GM21367 (cell line): ENCODE measurements at regions not wholly inside any gene's neighbourhood (a gene's known extent, or its start where the extent isn't known, plus 50 kb on each side); places are given as distances from the start of the nearest gene placed in this dataset.

Experiments used
- ATAC-seq: cut with Tn5 transposase; IDR thresholded peaks from one replicate; pipeline ENCODE4 v1.9.1; 2021; ENCODE audit not compliant: unreplicated experiment

DNA sequence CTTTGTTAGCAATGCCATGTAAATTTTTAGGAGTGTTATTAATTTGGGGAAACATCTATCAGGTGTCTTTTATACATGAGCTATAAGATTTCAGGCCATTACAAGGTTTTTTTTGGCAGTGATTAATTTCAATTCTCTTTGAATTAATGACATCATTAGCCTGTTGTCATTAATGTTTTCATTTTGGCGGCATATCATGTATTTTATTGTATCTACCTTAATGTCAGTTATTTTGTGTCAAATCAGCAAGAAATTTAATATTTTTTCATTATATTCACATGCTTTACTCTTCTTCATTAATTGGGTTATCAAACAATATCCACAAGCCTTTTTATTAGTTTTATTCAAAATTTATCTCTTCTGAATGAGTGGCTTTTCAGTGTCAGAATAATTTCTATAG, 153.0 kb upstream of the CAND1 start:
- no peak for ATAC-seq

DNA sequence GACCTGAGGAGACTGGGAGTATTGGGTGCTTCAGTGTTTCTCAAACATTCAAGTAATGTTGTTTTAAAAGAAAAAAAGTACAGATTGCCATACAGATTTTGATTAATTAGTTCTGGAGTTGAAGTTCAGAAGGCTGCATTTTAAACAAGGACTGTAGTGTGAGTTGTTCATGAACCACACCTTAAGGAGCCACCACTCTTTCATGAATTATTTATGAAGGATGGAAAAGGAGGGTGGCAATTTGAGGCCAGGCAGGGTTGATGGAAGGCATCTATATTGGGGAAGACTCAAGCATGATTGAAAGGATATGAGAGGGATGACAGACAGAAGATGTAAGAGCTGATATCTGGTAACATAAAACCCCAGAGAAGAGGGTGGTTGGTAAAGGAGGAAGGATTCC, 146.6 kb upstream of the CAND1 start:
- no peak for ATAC-seq

DNA sequence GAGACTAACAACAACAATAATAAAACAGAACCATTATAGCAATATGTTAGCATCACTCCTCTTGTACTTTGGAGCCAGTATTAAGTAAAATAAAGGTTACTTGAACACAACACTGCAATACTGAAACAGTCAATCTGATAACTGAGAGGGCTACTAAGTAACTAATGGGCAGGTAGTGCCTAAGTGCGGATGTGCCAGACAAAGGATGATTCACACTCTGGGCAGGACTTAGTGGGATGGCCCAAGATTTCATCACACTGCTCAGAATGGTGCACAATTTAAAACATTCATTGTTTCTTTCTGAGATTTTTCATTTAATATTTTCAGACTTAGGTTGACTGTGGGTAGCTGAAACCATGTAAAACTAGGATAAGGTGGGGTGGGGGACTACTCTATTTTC, 131.9 kb upstream of the CAND1 start:
- no peak for ATAC-seq

DNA sequence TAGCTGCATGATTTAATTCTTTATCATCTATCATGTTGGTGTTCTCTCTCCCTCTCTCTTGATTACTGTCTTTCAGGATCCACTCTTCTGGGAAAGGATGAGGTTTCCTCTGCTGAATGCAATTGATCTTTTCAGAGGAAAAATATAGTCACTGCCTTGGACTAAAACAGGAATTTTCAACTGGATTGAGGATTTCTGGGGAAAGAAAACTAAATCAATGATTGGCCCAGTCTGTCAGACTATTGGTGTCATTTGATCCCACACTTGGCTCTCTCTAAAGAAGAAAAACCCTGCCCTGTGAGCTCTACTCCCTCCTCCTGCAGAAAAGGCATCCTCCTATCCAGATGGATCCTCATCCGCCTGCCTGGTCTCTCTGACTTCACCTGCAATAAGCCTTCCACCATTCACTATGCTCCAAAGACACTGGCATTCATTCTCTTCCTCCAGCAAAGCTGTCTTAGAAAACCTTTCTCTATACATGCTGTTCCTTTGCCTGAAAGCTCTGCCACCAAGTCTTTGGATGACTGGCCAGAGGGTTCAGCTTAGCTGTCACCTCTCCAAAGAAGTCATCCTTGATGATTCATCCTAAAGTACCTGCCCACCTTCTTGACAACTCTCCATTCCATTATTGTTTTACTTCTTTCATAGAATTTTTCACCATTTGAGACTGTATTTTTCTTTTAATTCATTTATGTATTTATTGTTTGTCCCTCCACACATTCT, 127.7 kb upstream of the CAND1 start:
- ATAC-seq = no peak

DNA sequence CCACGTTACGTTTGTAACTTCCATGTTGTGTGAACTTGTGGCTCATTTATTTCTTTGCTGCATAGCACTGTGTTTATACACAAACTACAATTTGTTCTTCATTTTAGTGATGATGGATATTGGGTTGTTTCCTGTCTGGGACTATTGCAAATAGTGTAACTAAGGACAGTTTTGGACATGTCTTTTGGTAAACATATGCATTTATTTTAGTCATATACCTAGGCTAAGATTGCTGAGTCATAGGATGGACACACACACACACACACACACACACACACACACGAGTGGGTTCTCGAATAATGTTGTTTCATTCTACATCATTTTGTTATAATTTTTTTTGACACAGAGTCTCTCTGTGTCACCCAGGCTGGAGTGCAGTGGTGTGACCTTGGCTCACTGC, 123.5 kb upstream of the CAND1 start:
- ATAC-seq = no peak

DNA sequence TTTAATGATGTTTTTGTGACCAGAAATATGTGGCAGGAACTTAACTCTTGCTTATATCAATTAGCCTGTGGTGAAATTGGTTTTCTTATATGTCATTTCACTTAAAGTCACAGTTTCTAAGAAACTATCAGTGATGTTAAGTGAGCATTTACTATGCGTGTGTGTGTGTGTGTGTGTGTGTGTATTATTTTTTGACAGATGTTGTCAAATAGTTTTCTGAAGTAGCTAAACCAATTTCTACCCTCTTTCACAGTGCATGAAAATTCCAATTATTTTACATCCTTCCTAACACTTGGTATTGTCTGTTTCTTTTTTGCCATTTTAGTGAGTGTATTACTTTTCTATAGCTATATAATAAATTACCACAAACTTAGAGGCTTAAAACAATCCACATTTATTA, 122.1 kb upstream of the CAND1 start:
- ATAC-seq = no peak

DNA sequence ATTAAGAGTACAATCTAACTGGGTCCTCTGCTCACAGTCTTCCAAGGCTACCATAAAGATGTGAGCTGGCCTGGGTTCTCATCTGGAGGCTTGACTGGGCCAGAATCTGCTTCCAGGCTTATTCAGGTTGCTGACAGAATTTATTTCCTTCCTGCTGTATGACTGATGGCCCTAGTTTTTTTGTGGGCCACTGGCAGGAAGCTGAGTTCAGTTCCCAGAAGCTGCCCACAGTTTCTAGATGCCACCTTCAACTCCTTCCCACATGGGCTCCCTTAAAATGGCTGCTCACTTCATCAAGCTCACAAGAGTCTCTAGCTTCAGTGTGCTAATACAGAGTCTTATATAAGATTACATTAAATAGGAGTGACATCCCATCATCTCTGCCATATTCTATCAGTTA, 121.7 kb upstream of the CAND1 start:
- ATAC-seq = no peak

DNA sequence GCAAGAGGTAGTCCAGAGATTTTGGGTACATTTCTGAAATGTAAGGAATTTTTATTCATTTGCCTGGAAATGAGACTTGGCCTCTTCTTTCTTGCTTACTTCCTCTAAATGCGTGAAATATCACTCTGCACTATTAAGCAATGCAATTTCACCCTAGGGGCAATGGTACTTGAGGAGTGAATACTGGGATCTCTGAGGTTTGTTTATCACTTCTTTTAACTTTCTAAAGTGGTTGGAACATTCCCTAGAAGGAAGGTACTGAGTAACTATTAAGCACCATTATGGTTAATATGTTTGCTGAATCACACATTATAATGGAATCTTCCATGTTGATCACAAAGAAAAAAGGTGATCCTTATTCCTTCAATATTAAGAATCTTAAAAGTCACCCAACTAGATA, 120.9 kb upstream of the CAND1 start:
- no peak for ATAC-seq

DNA sequence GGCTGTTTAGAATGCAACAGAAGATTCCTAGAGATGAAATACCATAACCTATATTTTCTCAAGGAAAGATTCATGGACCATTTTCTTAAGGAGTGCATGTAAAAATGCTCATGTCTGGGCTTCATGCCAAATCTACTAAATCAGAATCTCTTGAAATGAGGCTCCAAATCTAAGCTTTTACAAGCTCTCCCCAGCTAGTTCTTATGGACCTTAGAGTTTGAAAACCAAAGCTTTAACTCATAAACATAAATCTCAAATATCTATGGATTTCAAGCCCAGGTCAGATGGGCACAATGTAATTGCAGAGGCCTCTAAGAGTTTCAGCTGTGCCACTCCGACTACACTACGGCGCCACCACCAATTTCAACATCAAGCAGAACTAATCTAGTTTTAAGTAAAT, 117.3 kb upstream of the CAND1 start:
- ATAC-seq = no peak

DNA sequence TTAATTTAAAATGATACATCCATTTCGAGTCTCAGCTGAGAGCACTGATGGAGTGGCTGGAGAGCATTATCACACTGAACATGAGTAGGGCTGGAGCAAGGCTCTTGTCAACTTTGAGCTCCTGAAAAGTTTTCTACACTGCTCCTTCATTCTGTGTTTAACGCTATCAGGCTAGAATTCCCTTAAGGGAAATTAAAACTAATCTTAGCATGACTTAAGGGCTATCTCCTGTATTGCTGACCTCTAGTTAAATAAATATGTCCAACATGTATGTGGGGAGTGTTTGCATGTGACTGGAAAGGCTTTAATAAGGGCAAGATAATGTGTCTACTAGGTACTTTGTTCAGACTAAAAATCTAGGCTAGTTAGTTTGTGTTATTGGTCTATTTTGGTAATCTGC, 116.7 kb upstream of the CAND1 start:
- ATAC-seq = no peak

DNA sequence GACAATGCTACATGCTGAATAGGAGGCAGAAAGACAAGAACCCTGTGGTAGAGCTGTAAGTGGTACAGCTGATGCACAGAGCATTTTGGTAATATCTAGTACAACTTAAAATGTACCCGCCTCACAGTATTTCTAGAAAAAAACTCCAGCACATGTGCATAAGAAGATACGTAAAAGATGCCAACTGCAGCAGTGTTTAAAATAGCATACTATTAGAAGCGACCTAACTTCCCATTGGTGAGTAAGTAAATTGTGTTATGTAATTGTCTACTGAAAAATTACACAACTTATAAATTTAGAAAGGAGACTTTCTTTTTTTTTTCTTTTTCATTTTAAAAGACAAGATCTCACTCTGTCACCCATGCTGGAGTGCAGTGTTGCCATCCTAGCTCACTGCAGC, 114.3 kb upstream of the CAND1 start:
- ATAC-seq = no peak

DNA sequence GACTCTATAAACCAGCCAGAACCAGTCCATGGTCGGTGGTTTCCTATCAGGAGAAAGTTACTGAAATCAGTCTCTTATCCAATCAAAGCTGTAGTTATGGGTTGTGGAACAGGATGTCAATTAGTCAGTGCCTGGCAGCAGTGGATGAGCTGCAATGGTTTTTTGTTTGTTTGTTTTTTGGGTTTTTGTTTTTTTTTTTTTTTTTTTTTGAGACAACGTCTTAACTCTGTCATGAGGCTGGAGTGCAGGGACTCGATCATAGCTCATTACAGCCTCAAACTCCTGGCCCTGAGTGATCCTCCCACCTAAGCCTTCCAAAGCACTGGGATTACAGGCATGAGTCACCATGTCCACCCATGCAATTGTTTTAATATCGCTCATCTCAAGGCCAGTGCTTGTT, 113.3 kb upstream of the CAND1 start:
- ATAC-seq = no peak

DNA sequence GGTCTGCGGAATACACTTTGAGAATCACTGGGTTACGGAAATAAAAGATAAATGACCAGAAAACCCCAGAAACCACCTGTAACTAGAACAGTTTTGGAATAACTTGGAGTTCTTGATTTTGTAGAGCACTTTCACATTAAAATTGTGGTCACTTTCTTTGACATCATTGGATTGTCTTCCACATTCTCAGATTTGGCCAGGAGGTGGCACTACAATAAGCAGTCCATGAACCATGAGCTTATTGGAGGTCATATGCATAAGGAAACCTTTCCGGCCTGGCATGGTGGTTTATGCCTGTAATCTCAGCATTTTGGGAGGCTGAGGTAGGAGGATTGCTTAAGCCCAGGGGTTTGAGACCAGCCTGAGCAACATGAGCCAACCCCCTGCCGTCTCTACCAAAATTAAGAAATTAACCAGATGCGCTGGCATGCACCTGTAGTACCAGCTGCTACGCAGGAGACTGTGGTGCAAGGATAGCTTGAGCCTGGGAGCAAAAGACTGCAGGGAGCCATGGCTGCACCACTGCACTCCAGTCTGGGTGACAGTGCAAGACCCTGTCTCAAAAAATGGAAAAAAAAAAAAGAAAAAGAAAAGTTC, 107.7 kb upstream of the CAND1 start:
- ATAC-seq = no peak

DNA sequence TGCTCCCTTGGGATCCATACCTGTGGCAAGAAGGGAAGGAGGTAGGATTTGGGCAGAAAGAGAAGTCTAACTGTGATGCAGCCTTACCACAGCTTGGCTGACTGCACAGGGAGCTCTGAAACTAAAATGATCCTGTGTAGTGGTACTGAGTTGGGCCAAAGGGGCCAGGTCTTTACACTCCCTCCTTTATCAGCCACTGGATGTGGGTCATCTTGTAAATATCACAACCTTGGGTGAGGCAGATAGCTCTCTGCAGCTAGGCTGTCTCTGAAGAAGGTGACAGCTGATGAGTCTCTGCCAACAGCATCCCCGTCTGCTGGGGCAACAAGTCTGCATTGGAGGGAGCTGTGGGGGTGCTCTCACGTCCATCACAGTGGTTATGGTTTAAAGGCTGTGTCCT, 95.9 kb upstream of the CAND1 start:
- ATAC-seq = no peak

DNA sequence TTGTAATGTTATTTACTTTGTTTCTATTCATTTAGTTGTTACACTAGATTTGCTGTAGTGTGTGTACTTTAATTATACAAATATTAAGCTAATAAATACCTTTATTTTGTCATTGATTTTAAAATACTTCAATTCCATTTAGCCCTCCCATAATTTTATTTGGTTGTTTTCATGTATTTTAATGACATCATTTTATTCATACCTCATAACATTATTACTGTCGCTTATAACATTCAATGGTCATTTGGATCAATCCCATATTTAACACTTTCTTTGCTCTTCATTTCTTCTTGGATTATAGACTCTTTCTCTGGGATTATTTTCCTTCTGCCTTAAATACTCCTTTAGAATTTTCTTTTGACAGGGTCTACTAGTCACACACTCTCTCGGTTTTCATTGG, 86.6 kb upstream of the CAND1 start:
- no peak for ATAC-seq

DNA sequence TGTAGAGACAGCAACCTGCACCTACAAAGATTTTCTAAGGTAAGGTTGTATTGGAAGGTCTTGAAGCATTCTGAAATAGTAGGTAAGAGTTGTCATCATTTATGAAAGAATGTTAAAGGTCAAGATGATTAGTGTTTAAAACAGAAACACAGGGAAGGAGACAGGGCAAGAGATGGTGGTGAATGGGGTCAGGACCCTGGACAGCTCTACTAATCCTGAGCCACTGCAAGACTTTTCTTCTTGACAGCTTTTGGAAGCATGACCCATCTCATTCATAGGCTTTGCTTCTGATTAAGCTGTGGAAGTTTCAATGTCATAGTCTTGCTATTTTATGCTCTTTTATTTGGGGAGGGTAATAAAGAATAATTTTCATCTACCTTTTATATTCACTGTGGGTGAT, 75.5 kb upstream of the CAND1 start:
- no peak for ATAC-seq

DNA sequence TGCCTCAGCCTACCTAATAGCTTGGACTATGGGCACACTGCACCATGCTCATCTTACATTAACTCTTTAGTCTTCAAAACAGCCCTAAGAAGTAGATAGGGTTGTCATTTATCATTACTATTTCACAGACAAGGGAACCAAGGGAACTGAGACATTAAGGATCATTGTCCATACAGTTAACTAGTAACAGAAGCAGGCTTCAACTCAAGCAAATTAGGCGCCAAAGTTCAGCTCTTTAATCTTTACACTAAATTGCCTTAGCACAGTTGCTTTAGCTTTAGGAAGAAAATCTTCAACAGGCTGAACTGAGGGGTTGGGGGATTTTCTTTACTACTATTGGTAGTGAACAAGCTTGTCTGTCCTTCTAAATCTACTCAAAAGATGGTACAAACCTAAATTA, 68.8 kb upstream of the CAND1 start:
- ATAC-seq = no peak

DNA sequence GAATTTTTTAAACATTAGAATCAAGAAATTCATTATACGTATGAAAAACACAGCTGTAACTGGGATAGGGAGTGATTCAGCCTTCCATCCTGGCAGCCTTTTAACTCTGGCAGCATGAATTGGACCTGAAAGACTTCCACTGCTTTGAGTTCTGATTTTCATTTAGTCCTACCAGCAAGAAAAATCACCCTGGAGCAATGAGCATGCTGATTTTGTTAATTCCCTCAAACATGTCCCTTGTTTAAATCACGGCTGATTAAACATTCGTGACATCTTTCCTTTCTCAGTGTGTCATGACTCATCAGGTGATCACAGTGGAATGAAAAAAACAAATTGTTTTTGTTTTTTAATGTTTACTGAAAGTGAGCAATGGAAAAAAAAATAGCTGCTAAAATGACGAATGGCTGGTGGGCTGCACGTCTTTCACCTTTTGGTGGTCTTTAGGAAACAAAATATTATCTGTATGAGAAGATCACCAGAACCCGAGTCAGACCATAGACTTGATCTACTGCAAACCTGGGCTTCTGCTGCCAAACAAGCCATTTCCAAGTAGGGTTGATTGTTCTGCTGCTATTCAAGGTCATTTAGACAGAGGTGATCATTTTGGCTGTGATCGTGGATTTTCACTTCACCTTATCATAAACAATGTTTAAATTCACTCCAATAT, 67.0 kb upstream of the CAND1 start:
- ATAC-seq = no peak

DNA sequence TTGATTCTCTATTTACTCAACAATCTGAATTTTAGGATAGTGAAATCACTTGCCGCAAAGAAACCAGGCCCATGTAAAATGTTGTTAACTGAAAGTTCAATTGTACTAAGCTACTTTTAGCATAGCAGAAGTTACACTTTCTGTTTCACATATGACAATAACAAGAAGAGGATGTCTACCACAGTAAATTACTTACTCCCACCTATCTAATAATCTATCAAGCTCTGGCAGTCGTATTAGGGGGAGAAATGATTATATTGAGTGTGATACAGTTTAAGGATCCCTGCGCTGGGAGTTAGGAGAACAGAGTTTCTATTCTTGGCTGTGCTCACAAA, 66.5 kb upstream of the CAND1 start:
- peak; percentile 92 for ATAC-seq

DNA sequence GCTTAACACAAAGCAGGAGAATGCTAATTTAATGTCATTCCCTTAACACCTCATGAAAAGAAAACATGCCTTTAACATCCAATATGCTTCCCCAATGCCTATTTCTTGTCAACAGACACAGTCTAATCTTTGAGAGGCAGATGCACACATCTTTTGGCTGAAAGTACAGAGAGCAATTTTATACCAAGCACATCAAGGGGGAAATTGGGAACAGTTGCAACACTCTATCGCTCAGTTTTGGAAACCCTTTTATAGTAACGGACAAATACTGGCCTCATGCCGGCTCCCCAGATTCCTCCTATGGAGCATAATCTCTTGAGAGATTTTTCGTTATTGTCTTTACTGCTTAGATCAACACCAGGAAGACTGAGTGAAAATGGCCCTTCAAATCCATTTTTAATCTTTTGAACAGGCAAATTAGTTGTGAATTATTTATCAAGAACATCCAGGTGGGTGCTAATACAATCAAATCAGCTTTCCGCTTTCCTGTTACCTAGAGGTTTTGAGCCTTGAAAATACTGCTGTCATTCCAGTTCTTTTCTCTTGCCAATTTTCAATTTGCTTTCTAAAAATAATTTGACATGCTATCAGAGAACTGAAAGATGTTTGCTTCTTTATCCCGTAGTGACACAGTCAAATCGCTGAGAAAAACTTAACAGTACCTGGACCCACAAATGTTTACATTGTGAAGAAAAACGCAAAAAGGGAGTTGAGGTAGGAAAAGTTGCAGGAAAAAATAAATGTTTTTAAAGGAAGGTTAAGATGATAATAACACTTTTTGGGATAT, 60.7 kb upstream of the CAND1 start:
- ATAC-seq = no peak

DNA sequence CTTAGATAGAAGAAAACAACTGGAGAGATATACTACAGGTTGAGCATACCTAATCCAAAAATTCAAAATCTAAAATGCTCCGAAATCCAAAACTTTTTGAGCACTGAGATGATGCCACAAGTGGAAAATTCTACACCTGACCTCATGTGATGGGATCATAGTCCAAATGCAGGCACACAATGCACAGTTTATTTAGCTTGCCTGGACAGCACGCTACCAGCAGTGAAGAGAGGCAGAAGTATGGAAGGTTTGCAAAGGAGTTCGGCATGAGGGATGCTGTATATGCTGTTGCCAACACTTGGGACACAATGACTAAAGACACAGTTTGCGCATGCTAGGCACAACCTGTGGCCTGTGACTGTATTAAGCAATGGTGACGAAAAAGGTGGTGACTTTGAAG, 58.1 kb upstream of the CAND1 start:
- ATAC-seq = no peak

DNA sequence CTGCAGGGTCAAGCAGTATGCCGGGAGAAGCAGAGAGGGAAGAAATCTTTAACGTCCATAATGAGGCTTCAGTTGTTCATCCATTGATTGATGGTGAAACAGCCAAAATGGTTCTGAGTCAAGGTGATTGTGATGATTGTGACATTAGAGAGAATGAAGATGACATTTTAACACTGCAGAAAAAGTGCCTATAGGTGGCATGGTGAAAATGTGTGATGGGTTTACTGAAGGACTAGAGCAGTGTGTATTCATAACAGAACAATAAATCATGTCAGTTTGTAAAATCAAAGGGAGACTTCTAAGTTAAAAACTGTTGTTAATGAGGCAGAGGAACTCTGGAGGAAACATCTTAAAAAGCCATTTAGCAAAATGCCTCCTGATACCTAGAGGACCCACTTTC, 57.7 kb upstream of the CAND1 start:
- ATAC-seq = no peak
